ENCODE measurements at regions not wholly inside any gene's neighbourhood (a gene's known extent, or its start where the extent isn't known, plus 50 kb on each side); places are given as distances from the start of the nearest gene placed in this dataset.

GRCh38 chr18:25457126-25457525 is 105.2 kb upstream of the ZNF521 start:
- TF ChIP-seq, protein P1, sequence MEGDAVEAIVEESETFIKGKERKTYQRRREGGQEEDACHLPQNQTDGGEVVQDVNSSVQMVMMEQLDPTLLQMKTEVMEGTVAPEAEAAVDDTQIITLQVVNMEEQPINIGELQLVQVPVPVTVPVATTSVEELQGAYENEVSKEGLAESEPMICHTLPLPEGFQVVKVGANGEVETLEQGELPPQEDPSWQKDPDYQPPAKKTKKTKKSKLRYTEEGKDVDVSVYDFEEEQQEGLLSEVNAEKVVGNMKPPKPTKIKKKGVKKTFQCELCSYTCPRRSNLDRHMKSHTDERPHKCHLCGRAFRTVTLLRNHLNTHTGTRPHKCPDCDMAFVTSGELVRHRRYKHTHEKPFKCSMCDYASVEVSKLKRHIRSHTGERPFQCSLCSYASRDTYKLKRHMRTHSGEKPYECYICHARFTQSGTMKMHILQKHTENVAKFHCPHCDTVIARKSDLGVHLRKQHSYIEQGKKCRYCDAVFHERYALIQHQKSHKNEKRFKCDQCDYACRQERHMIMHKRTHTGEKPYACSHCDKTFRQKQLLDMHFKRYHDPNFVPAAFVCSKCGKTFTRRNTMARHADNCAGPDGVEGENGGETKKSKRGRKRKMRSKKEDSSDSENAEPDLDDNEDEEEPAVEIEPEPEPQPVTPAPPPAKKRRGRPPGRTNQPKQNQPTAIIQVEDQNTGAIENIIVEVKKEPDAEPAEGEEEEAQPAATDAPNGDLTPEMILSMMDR (conservative IDR thresholded peaks at IDR 0.05; ENCODE audit: low read depth, low read length), result no peak
- TF ChIP-seq EZH2 (IDR thresholded peaks at IDR 0.05; ENCODE audit: borderline replicate concordance, low read depth, low read length, poor library complexity, severe bottlenecking), result no peak
- peaks cover 4% of the 10 kb centered on the region for H3K9me3 ChIP-seq (ENCODE audit: low read depth, low read length, poor library complexity, severe bottlenecking)
- no peak overlapping the region for H3K27ac ChIP-seq (ENCODE audit: low read depth, low read length, poor library complexity, severe bottlenecking)
- ChIA-PET POLR2A (ENCODE audit: low non-redundant PET) (no interaction called here), CTCF (no interaction called here)
- no peaks in the 10 kb centered on the region for H3K4me1 ChIP-seq (ENCODE audit: insufficient read depth, low read length, poor library complexity, severe bottlenecking)
- no peaks in the 10 kb centered on the region for H3K27me3 ChIP-seq (replicated peaks; ENCODE audit: insufficient read depth, low read depth, low read length, poor library complexity)
- no TSS peak for BruUV-seq (replicated peaks)
- no peaks in the 10 kb centered on the region for H3K36me3 ChIP-seq (ENCODE audit: insufficient read depth, low read length, poor library complexity, severe bottlenecking)
- H3K4me3 ChIP-seq (ENCODE audit: low read depth, low read length, poor library complexity, severe bottlenecking), result no peak overlapping the region
- DNase-seq (ENCODE audit: low spot score), result no peak
- intact Hi-C loops (cut with micrococcal nuclease; ENCODE audit: unreplicated experiment), result no loop called here

DNA sequence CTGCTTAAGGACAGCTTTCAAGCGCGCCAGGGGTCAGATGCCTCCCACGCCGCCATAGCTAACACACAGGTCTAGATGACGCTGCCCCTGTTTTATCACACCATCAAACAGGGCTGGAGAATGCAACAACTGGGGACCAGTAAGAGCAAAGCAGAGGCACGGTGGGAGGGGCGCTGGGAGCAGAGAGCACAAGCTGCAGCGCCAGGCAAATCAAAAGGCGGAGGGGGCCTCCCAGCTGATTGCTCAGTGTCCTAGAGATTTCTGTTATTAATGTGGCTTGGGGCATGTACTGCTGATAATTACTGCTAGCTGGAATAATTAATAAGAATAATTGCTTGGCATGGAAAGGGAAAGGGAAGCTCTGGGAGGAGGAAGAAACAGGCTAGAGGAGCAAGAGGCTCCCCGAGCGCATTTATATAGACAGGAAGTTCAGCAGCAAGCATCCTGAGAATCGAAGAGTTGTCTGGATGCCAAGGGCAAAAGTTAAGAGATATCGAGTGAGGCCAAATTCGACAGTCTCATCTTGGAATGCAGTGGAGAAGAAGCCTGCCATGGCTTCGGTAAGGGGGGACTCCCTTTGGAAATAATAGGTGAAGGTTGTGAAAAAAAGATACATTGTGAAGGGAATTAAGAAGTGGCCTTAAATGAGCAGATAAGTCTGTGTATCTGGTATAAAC is 104.5 kb upstream of the ZNF521 start:
- intact Hi-C loops (cut with micrococcal nuclease; ENCODE audit: unreplicated experiment), result no loop called here
- CTCF ChIA-PET, result no interaction called here
- Histone ChIP-seq H3K27ac (ENCODE audit: low read depth, low read length, poor library complexity, severe bottlenecking) (no peak overlapping the region), H3K36me3 (ENCODE audit: insufficient read depth, low read length, poor library complexity, severe bottlenecking) (no peaks in the 10 kb centered on the region), H3K9me3 (ENCODE audit: low read depth, low read length, poor library complexity, severe bottlenecking) (peaks cover 4% of the 10 kb centered on the region), H3K4me1 (ENCODE audit: insufficient read depth, low read length, poor library complexity, severe bottlenecking) (no peaks in the 10 kb centered on the region), H3K4me3 (ENCODE audit: low read depth, low read length, poor library complexity, severe bottlenecking) (no peak overlapping the region), H3K27me3 (replicated peaks; ENCODE audit: insufficient read depth, low read depth, low read length, poor library complexity) (no peaks in the 10 kb centered on the region)
- DNase-seq (ENCODE audit: low spot score), result no peak
- TF ChIP-seq, protein P1 (conservative IDR thresholded peaks at IDR 0.05; ENCODE audit: low read depth, low read length), result no peak
- TF ChIP-seq EZH2 (IDR thresholded peaks at IDR 0.05; ENCODE audit: borderline replicate concordance, low read depth, low read length, poor library complexity, severe bottlenecking), result no peak
- POLR2A ChIA-PET (ENCODE audit: low non-redundant PET), result no interaction called here
- no TSS peak for BruUV-seq (replicated peaks)

- Histone ChIP-seq H3K36me3 (ENCODE audit: insufficient read depth, low read length, poor library complexity, severe bottlenecking) (no peaks in the 10 kb centered on the region), H3K27me3 (replicated peaks; ENCODE audit: insufficient read depth, low read depth, low read length, poor library complexity) (no peaks in the 10 kb centered on the region), H3K9me3 (ENCODE audit: low read depth, low read length, poor library complexity, severe bottlenecking) (peaks cover 4% of the 10 kb centered on the region), H3K4me1 (ENCODE audit: insufficient read depth, low read length, poor library complexity, severe bottlenecking) (no peaks in the 10 kb centered on the region), H3K27ac (ENCODE audit: low read depth, low read length, poor library complexity, severe bottlenecking) (no peak overlapping the region), H3K4me3 (ENCODE audit: low read depth, low read length, poor library complexity, severe bottlenecking) (no peak overlapping the region)
- ChIA-PET CTCF (interaction anchor here (0.5 kb wide), 1 partner anchor 1201 kb away, joined by 3 read pairs; no protein-coding TSS in a partner anchor), POLR2A (ENCODE audit: low non-redundant PET) (no interaction called here)
- no peak for DNase-seq (ENCODE audit: low spot score)
- intact Hi-C loops (cut with micrococcal nuclease; ENCODE audit: unreplicated experiment), result no loop called here
- no TSS peak for BruUV-seq (replicated peaks)
- no peak for TF ChIP-seq EZH2 (IDR thresholded peaks at IDR 0.05; ENCODE audit: borderline replicate concordance, low read depth, low read length, poor library complexity, severe bottlenecking)
- TF ChIP-seq, protein P1 (conservative IDR thresholded peaks at IDR 0.05; ENCODE audit: low read depth, low read length), result no peak
These were observed 103.7 kb upstream of the ZNF521 start for GRCh38 chr18:25455646-25456045.

Data from A673 (cell line).